Endothelial cell of umbilical vein (primary cell): ENCODE measurements at regions not wholly inside any gene's neighbourhood (a gene's known extent, or its start where the extent isn't known, plus 50 kb on each side); places are given as distances from the start of the nearest gene placed in this dataset.

Experiments
- BruUV-seq: library from RNA; stranded (reverse); fragments of 400-500 nt; replicated peaks from 2 replicates; lab custom pipeline; 2021; lab: Mats Ljungman, UMichigan
- CTCF ChIA-PET: fragments of 300-600, 350-600 bp; sonication (Branson Sonifier 250); formaldehyde crosslinking; loops from one replicate; lab custom pipeline; 2021; ENCODE audit warnings: antibody characterized with exemption, inconsistent platforms; lab: Charles Lee
- POLR2A ChIA-PET: fragments of 300-600, 350-600 bp; sonication (Branson Sonifier 250); formaldehyde crosslinking; loops from one replicate; lab custom pipeline; 2021; ENCODE audit warnings: antibody characterized with exemption, inconsistent platforms; lab: Charles Lee
- DNase-seq: peaks from one replicate; pipeline ENCODE4 v3.0.0-alpha.2; 2011; ENCODE audit warnings: low read depth, low spot score
- FAIRE-seq: peaks from 2 replicates; lab custom pipeline; 2011; peaks lifted over from hg19 to GRCh38; lab: Jason Lieb, UNC
- H2AFZ ChIP-seq: 2 replicates; pipeline ENCODE4 v1.6.0; 2012; ENCODE audit warnings: low read depth, low read length, control low read depth, inconsistent platforms
- H3K27ac ChIP-seq: 2 replicates; pipeline ENCODE4 v1.5.1; 2011; ENCODE audit warnings: low read depth, mild to moderate bottlenecking, control low read depth, low read length, moderate library complexity; ENCODE audit not compliant: insufficient read depth
- H3K27me3 ChIP-seq, 2 experiments: 2 replicates each; pipeline versions ENCODE4 v1.6.0 to v1.6.1; 2011; ENCODE audit warnings: low read length in 2 of 2, mixed read lengths in 1 of 2; ENCODE audit not compliant: control insufficient read depth in 2 of 2, insufficient read depth in 2 of 2
- H3K36me3 ChIP-seq, 2 experiments: 2 replicates in 1 of 2; 3 replicates in 1 of 2; pipeline ENCODE4 v1.5.1; 2011; ENCODE audit warnings: low read length in 2 of 2, mild to moderate bottlenecking in 1 of 2, moderate library complexity in 1 of 2; ENCODE audit not compliant: control insufficient read depth in 2 of 2, insufficient read depth in 2 of 2; ENCODE audit errors: extremely low read depth in 1 of 2
- H3K4me1 ChIP-seq: 3 replicates; pipeline ENCODE4 v1.5.1; 2011; ENCODE audit warnings: mild to moderate bottlenecking, low read length; ENCODE audit not compliant: control insufficient read depth, insufficient read depth; ENCODE audit errors: extremely low read depth
- H3K4me2 ChIP-seq: 2 replicates; pipeline ENCODE4 v1.6.1; 2011; ENCODE audit warnings: low read length, control low read depth, mixed read lengths; ENCODE audit not compliant: insufficient read depth
- H3K4me3 ChIP-seq, 3 experiments: fragments of 200-600 bp in 1 of 3; sonication (generic), shearing (Covaris generic) in 1 of 3; replicated peaks in 1 of 3; 2 replicates each; pipeline ENCODE4 v1.5.1; 2011 to 2016; ENCODE audit warnings: control low read depth in 3 of 3, low read length in 3 of 3, mild to moderate bottlenecking in 2 of 3, inconsistent platforms in 1 of 3, low read depth in 1 of 3, moderate library complexity in 1 of 3; ENCODE audit not compliant: insufficient read depth in 1 of 3
- H3K79me2 ChIP-seq: 2 replicates; pipeline ENCODE4 v1.6.0; 2012; ENCODE audit warnings: low read length, inconsistent platforms; ENCODE audit not compliant: control insufficient read depth, insufficient read depth
- H3K9ac ChIP-seq: replicated peaks from 2 replicates; pipeline ENCODE3; 2011; ENCODE audit warnings: low read length, control low read depth; ENCODE audit not compliant: insufficient read depth; ENCODE audit errors: extremely low read depth
- H3K9me1 ChIP-seq: replicated peaks from 3 replicates; pipeline ENCODE4 v1.6.0; 2011; ENCODE audit warnings: mild to moderate bottlenecking, low read length; ENCODE audit not compliant: control insufficient read depth, insufficient read depth; ENCODE audit errors: extremely low read depth
- H3K9me3 ChIP-seq: replicated peaks from 2 replicates; pipeline ENCODE4 v1.5.1; 2012; ENCODE audit warnings: low read length, inconsistent platforms; ENCODE audit not compliant: control insufficient read depth, insufficient read depth
- H4K20me1 ChIP-seq: replicated peaks from 2 replicates; pipeline ENCODE3; 2011; ENCODE audit warnings: mild to moderate bottlenecking, low read length; ENCODE audit not compliant: control insufficient read depth, insufficient read depth; ENCODE audit errors: extremely low read depth
- EZH2 ChIP-seq: IDR thresholded peaks from 2 replicates; pipeline ENCODE4 v1.6.1; 2012; ENCODE audit warnings: borderline replicate concordance, low read depth, mild to moderate bottlenecking, moderate library complexity, low read length, inconsistent platforms; ENCODE audit not compliant: severe bottlenecking
- FOS ChIP-seq: IDR thresholded peaks from 2 replicates; pipeline ENCODE4 v1.6.1; 2011; ENCODE audit warnings: mild to moderate bottlenecking, low read length, moderate library complexity, borderline replicate concordance; ENCODE audit not compliant: insufficient read depth
- GATA2 ChIP-seq: IDR thresholded peaks from 2 replicates; pipeline ENCODE4 v1.7.0; 2011; ENCODE audit warnings: low read depth, mild to moderate bottlenecking, moderate library complexity, mixed read lengths, low read length; ENCODE audit not compliant: insufficient read length, insufficient read depth
- JUN ChIP-seq: IDR thresholded peaks from 2 replicates; pipeline ENCODE4 v1.6.1; 2011; ENCODE audit warnings: borderline replicate concordance, low read depth; ENCODE audit not compliant: insufficient read length, insufficient read depth
- MAX ChIP-seq: IDR thresholded peaks from 2 replicates; pipeline ENCODE4 v1.6.1; 2011; ENCODE audit not compliant: insufficient read depth, insufficient read length
- MYC ChIP-seq: IDR thresholded peaks from one replicate; pipeline ENCODE4 v1.6.1; 2011; ENCODE audit warnings: mild to moderate bottlenecking, low read depth, low read length
- POLR2A ChIP-seq: IDR thresholded peaks from 2 replicates; pipeline ENCODE4 v1.6.1; 2012; ENCODE audit warnings: low read depth, mild to moderate bottlenecking, control low read depth, low read length
- POLR2AphosphoS5 ChIP-seq: IDR thresholded peaks from 2 replicates; pipeline ENCODE4 v1.6.1; 2012; ENCODE audit warnings: low read depth, mild to moderate bottlenecking, control low read depth, low read length, moderate library complexity; ENCODE audit not compliant: insufficient read depth
- dilution Hi-C: fragments of 300-500 bp; cut with MboI; formaldehyde crosslinking; loops from one replicate; pipeline ENCODE4 v1.15.0; 2019; ENCODE audit warnings: low sequenced_read_pairs; ENCODE audit not compliant: extremely low pct_ligation_motif_present
- intact Hi-C: fragments of 100-400 bp; cut with micrococcal nuclease; formaldehyde crosslinking; loops from one replicate; pipeline ENCODE4 v1.10.0; 2022
- TF ChIP-seq, protein P1 (sequence below), 2 donors: IDR thresholded peaks; 1 replicate in 1 of 2; 2 replicates in 1 of 2; pipeline ENCODE4 v1.5.1; 2011; ENCODE audit warnings: low read length in 2 of 2, mild to moderate bottlenecking in 2 of 2, moderate library complexity in 2 of 2, control low read depth in 1 of 2, inconsistent platforms in 1 of 2, low read depth in 1 of 2; ENCODE audit not compliant: insufficient read depth in 1 of 2; ENCODE audit errors: extremely low read depth in 1 of 2

GRCh38 chr11:92787638-92788037, 181.8 kb upstream of the MTNR1B start:
- H3K27me3 ChIP-seq: no peaks in the 10 kb centered on the region
- intact Hi-C loops: no loop called here
- no peaks in the 10 kb centered on the region for H3K9me1 ChIP-seq
- no peak overlapping the region for H3K27ac ChIP-seq
- dilution Hi-C loops: no loop called here
- no TSS peak for BruUV-seq
- no peak overlapping the region for H2AFZ ChIP-seq
- CTCF ChIA-PET: no interaction called here
- H3K4me2 ChIP-seq: no peak overlapping the region
- no peaks in the 10 kb centered on the region for H3K79me2 ChIP-seq
- DNase-seq (no peak), FAIRE-seq (no peak)
- H3K36me3 ChIP-seq: no peaks in the 10 kb centered on the region
- H3K9me3 ChIP-seq: peaks cover 2% of the 10 kb centered on the region
- H3K9ac ChIP-seq: no peak overlapping the region
- TF ChIP-seq MAX (no peak), POLR2AphosphoS5 (no peak), FOS (no peak), EZH2 (no peak), GATA2 (no peak), JUN (no peak), POLR2A (no peak), MYC (no peak)
- TF ChIP-seq, protein P1, sequence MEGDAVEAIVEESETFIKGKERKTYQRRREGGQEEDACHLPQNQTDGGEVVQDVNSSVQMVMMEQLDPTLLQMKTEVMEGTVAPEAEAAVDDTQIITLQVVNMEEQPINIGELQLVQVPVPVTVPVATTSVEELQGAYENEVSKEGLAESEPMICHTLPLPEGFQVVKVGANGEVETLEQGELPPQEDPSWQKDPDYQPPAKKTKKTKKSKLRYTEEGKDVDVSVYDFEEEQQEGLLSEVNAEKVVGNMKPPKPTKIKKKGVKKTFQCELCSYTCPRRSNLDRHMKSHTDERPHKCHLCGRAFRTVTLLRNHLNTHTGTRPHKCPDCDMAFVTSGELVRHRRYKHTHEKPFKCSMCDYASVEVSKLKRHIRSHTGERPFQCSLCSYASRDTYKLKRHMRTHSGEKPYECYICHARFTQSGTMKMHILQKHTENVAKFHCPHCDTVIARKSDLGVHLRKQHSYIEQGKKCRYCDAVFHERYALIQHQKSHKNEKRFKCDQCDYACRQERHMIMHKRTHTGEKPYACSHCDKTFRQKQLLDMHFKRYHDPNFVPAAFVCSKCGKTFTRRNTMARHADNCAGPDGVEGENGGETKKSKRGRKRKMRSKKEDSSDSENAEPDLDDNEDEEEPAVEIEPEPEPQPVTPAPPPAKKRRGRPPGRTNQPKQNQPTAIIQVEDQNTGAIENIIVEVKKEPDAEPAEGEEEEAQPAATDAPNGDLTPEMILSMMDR (IDR thresholded peaks at IDR 0.05; ENCODE audit: extremely low read depth in 1 of 2, insufficient read depth in 1 of 2, low read depth in 1 of 2, low read length in 2 of 2): no peak
- H3K4me1 ChIP-seq: no peaks in the 10 kb centered on the region
- POLR2A ChIA-PET: no interaction called here
- no peaks in the 10 kb centered on the region for H4K20me1 ChIP-seq
- no peak overlapping the region for H3K4me3 ChIP-seq
